Retinal pigment epithelial cell (primary cell): ENCODE measurements at regions not wholly inside any gene's neighbourhood (a gene's known extent, or its start where the extent isn't known, plus 50 kb on each side); places are given as distances from the start of the nearest gene placed in this dataset.

ENCODE experiments used
- DNase-seq: peaks from one replicate; pipeline ENCODE4 v3.0.0-alpha.2; 2010; ENCODE audit warnings: low read depth
- H3K4me3 ChIP-seq: 2 replicates; pipeline ENCODE4 v1.5.1; 2011; ENCODE audit warnings: mild to moderate bottlenecking, low read length, control low read depth, moderate library complexity
- CTCF ChIP-seq: conservative IDR thresholded peaks from 2 replicates; pipeline ENCODE4 v1.5.1; 2011; ENCODE audit warnings: low read depth, low read length, control low read depth, inconsistent platforms

DNA sequence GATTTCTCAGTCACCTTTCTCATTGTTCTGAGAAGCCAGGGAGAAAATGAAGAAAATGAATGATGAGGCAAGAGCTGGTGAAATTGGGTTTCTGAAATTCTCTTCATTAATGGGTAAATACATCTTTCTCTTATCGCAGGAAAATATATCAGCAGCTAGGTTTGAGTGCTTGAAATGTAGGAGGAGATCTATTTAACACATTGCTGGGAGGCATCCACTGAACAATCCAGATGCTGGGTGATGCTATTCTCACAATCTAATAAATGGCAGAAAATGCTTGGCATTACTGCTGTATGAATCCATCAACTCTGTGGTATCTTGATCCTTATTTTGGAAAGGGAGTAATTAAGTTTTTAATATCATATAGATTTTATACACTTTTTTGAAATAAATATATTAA, 199.6 kb upstream of the LRP1B start:
- TF ChIP-seq CTCF: no peak
- H3K4me3 ChIP-seq: no peak overlapping the region
- no peak for DNase-seq

- no peak for DNase-seq
- no peak for TF ChIP-seq CTCF
- H3K4me3 ChIP-seq: no peak overlapping the region
Observed at GRCh38 chr2:142325870-142326269, 195.1 kb upstream of the LRP1B start.

DNA sequence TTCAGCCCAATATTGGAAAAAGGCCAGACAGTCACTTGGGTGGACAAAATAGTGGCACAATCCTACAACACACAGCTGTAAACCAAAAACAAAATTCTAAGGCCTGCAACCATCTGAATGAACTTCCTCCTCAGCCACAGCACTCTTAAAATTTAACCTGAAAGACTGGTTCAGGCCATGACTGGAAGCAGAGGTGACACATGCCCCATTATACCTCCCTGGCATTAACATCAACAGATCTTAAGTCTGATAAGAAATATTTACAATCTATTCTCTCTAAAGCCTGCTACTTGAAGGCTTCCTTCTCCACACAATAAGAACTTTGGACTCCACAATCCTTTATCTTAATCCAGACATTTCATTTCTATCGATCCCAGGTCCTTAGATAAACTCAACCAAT, 192.4 kb upstream of the LRP1B start:
- DNase-seq: no peak
- no peak for TF ChIP-seq CTCF
- H3K4me3 ChIP-seq: no peak overlapping the region

GRCh38 chr2:142321706-142322280, 191.0 kb upstream of the LRP1B start:
- TF ChIP-seq CTCF: no peak
- no peak for DNase-seq
- no peak overlapping the region for H3K4me3 ChIP-seq

DNA sequence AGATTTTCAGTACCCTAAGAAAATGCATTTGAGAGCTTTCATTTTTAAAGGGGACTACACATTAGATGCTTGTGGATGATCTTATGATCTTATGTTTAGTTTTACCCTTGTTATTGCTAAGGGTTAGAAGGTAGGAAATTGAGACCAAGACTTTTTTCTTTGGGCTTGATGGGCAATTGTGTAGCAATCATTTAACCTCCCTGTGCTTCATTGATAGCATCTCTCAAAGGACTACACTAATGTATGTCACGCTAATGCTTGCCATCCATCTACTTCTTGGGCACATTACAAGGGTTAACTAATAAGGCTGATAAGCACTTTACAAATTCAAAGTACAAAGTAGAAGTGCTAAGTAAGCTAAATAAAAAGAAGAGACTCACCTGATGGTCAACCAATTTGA, 189.3 kb upstream of the LRP1B start:
- no peak for DNase-seq
- no peak overlapping the region for H3K4me3 ChIP-seq
- TF ChIP-seq CTCF: no peak

- no peak for TF ChIP-seq CTCF
- no peak overlapping the region for H3K4me3 ChIP-seq
- DNase-seq: no peak
Observed at GRCh38 chr2:142316049-142316448, 185.2 kb upstream of the LRP1B start.

GRCh38 chr2:142315346-142315745, 184.5 kb upstream of the LRP1B start:
- TF ChIP-seq CTCF: no peak
- H3K4me3 ChIP-seq: no peak overlapping the region
- DNase-seq: no peak
